Endothelial cell of umbilical vein (primary cell): ENCODE measurements at regions not wholly inside any gene's neighbourhood (a gene's known extent, or its start where the extent isn't known, plus 50 kb on each side); places are given as distances from the start of the nearest gene placed in this dataset.

Experiments used
- EZH2 ChIP-seq: IDR thresholded peaks from 2 replicates; pipeline ENCODE4 v1.6.1; 2012; ENCODE audit warnings: borderline replicate concordance, low read depth, mild to moderate bottlenecking, moderate library complexity, low read length, inconsistent platforms; ENCODE audit not compliant: severe bottlenecking
- GATA2 ChIP-seq: IDR thresholded peaks from 2 replicates; pipeline ENCODE4 v1.7.0; 2011; ENCODE audit warnings: low read depth, mild to moderate bottlenecking, moderate library complexity, mixed read lengths, low read length; ENCODE audit not compliant: insufficient read length, insufficient read depth
- MAX ChIP-seq: IDR thresholded peaks from 2 replicates; pipeline ENCODE4 v1.6.1; 2011; ENCODE audit not compliant: insufficient read depth, insufficient read length
- MYC ChIP-seq: IDR thresholded peaks from one replicate; pipeline ENCODE4 v1.6.1; 2011; ENCODE audit warnings: mild to moderate bottlenecking, low read depth, low read length
- POLR2A ChIP-seq: IDR thresholded peaks from 2 replicates; pipeline ENCODE4 v1.6.1; 2012; ENCODE audit warnings: low read depth, mild to moderate bottlenecking, control low read depth, low read length
- POLR2AphosphoS5 ChIP-seq: IDR thresholded peaks from 2 replicates; pipeline ENCODE4 v1.6.1; 2012; ENCODE audit warnings: low read depth, mild to moderate bottlenecking, control low read depth, low read length, moderate library complexity; ENCODE audit not compliant: insufficient read depth
- TF ChIP-seq, protein P1 (sequence below), 2 donors: IDR thresholded peaks; 1 replicate in 1 of 2; 2 replicates in 1 of 2; pipeline ENCODE4 v1.5.1; 2011; ENCODE audit warnings: low read length in 2 of 2, mild to moderate bottlenecking in 2 of 2, moderate library complexity in 2 of 2, control low read depth in 1 of 2, inconsistent platforms in 1 of 2, low read depth in 1 of 2; ENCODE audit not compliant: insufficient read depth in 1 of 2; ENCODE audit errors: extremely low read depth in 1 of 2

DNA sequence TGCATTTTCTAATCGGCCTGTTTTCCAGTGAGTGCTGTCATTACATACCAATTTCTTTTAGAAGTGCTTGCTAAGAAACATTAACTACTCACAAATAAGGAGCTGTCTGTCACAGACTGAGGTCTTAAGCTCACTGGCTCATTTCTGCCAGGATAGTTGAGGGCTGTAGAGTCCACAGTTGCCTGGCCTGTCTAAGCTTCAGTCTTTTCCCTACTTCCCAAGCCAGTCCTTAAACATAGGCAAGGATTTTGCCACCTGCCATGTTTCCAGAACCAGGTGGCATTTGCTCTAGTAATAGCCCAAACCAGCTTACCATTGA is 84.7 kb downstream of the LINC00237 start:
- TF ChIP-seq POLR2AphosphoS5 = no peak
- no peak for TF ChIP-seq POLR2A
- TF ChIP-seq MYC = no peak
- TF ChIP-seq EZH2 = no peak
- TF ChIP-seq, protein P1, sequence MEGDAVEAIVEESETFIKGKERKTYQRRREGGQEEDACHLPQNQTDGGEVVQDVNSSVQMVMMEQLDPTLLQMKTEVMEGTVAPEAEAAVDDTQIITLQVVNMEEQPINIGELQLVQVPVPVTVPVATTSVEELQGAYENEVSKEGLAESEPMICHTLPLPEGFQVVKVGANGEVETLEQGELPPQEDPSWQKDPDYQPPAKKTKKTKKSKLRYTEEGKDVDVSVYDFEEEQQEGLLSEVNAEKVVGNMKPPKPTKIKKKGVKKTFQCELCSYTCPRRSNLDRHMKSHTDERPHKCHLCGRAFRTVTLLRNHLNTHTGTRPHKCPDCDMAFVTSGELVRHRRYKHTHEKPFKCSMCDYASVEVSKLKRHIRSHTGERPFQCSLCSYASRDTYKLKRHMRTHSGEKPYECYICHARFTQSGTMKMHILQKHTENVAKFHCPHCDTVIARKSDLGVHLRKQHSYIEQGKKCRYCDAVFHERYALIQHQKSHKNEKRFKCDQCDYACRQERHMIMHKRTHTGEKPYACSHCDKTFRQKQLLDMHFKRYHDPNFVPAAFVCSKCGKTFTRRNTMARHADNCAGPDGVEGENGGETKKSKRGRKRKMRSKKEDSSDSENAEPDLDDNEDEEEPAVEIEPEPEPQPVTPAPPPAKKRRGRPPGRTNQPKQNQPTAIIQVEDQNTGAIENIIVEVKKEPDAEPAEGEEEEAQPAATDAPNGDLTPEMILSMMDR (IDR thresholded peaks at IDR 0.05; ENCODE audit: extremely low read depth in 1 of 2, insufficient read depth in 1 of 2, low read depth in 1 of 2, low read length in 2 of 2) = no peak
- TF ChIP-seq GATA2 = no peak
- no peak for TF ChIP-seq MAX
